T1000 (cell line): ENCODE measurements at regions not wholly inside any gene's neighbourhood (a gene's known extent, or its start where the extent isn't known, plus 50 kb on each side); places are given as distances from the start of the nearest gene placed in this dataset.
A peak's percentile ranks its signal among the peaks of the same experiment; 100 is the strongest.

Source experiments
- DNase-seq: peaks from one replicate; lab custom pipeline; 2025; ENCODE audit warnings: mixed read lengths; lab: John Stamatoyannopoulos, UW

DNA sequence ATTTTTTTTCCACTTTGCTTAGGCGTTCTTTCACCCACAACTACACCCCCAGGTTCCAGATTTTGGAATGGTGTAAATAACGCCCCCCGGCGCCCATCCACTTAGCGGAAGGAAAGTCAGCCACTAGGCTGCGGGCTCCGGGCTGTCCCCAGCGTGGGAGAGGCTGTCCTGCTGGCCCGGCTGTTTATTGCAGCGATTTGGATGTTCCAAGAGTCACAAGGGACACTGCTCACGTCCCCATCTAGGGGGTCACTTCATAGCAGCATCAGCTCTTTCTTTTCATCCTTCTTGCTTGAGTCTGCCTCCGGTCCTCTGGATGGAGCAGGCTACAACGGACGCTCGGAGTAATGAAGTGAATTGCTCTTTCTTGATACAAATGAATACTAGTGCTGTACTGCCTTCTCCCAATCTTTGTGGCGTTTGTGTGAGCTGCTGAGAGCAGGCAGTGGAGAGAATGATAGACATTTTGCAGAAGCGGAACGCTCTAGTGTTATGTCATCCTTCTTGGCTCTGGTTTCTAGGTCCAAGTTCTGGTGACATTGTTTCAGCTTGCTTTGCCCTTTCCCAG, 50.7 kb upstream of the PAIP2B start:
- no peak for DNase-seq

DNA sequence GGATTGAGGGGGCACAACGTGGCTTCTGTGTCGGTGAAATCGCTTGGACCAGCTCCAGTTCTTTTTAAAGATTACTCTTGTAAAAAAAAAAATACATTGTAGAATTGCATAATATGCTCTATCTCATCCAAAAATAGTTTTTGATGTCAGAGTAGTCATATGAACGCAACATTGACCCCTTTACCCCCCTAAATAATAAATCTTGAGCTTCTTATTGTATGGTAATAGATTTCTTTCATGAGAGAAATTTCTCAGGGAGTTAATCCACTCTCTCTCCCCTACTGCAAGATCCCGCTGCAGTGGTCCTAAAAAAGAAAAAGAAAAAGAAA, 50.2 kb upstream of the PAIP2B start:
- no peak for DNase-seq

DNA sequence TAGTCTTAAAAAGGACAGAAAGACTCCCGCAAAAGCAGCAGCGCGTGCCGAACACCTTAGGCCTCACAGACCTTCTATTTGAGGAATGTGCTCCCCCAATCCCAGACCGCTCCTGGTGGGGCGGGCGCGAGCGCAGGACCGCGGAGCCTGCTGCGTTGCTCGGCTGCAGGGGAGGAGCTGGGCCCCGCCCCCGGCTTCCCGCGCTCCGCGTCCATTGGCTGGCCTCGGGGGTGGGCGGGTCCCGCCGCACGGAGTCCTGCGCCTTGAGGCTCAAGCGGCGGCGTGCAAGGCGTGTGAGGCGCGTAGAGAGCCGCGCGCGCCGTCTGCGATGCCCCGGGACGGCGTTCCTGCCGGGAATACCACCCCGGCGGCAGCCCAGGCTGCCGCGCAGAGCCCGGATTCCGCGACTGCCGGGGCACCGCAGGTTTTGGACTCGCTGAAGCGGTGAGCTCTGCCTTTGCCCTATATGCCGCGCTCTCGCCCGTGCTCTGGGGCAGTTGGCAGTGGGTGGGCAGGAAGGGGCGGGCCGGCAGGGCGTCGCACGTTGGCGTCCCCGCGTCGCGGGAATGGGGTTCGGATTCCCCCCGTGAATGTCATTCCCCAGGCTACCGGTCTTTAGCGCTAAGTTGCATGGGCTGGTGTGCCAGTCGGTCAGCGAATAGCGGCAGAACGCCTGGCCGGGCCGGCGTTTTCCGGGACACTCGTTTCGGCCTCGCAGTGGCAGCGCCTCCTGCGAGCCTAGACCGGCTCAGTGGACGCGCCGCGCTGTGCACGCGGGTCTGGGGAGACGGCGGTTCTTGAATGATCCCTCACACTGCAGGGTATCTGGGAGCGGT, 49.6 kb upstream of the PAIP2B start:
- peak; percentile 73 for DNase-seq
